Activated CD8-positive, alpha-beta memory T cell treated with anti-CD3 and anti-CD28 coated beads, Interleukin-2, amount 50 U/mL, for 48 hours (primary cell): ENCODE measurements at regions not wholly inside any gene's neighbourhood (a gene's known extent, or its start where the extent isn't known, plus 50 kb on each side); places are given as distances from the start of the nearest gene placed in this dataset.
"Not testable (repeated sequence)": the region's sequence is repeated elsewhere in the genome, so short reads cannot be mapped to it uniquely, and the experiment has no call there.

Experiments used
- DNase-seq: peaks from one replicate; pipeline ENCODE4 v3.0.0-alpha.2; 2020

- no peak for DNase-seq
These were observed 286.1 kb downstream of the KCTD12 start for GRCh38 chr13:76600081-76600480.

GRCh38 chr13:76597868-76598267, 288.3 kb downstream of the KCTD12 start:
- DNase-seq: no peak

GRCh38 chr13:76596216-76596615, 290.0 kb downstream of the KCTD12 start:
- no peak for DNase-seq

- DNase-seq: no peak
These were observed 291.8 kb downstream of the KCTD12 start for GRCh38 chr13:76594435-76594834.

- DNase-seq: no peak
These were observed 299.4 kb downstream of the KCTD12 start for GRCh38 chr13:76586842-76587241.

- DNase-seq: no peak
These were observed 306.5 kb downstream of the KCTD12 start for GRCh38 chr13:76579701-76580100.

- not testable (repeated sequence) for DNase-seq
These were observed 310.6 kb downstream of the KCTD12 start for GRCh38 chr13:76575634-76576033.

GRCh38 chr13:76570510-76570971, 315.7 kb downstream of the KCTD12 start:
- no peak for DNase-seq

- DNase-seq: no peak
These were observed 329.6 kb downstream of the KCTD12 start for GRCh38 chr13:76556627-76557026.

- DNase-seq: no peak
These were observed 333.4 kb downstream of the KCTD12 start for GRCh38 chr13:76552807-76553206.

- no peak for DNase-seq
These were observed 334.0 kb downstream of the KCTD12 start for GRCh38 chr13:76552041-76552772.

- no peak for DNase-seq
These were observed 344.0 kb downstream of the KCTD12 start for GRCh38 chr13:76542176-76542575.

GRCh38 chr13:76538004-76538403, 348.2 kb downstream of the KCTD12 start:
- DNase-seq: no peak

GRCh38 chr13:76533251-76533650, 353.0 kb downstream of the KCTD12 start:
- no peak for DNase-seq

GRCh38 chr13:76527041-76527440, 359.2 kb downstream of the KCTD12 start:
- no peak for DNase-seq

GRCh38 chr13:76523740-76524340, 362.4 kb downstream of the KCTD12 start:
- DNase-seq: no peak

- no peak for DNase-seq
These were observed 364.0 kb downstream of the KCTD12 start for GRCh38 chr13:76522083-76522755.

GRCh38 chr13:76519685-76520084, 366.5 kb downstream of the KCTD12 start:
- DNase-seq: no peak

GRCh38 chr13:76516586-76516985, 369.6 kb downstream of the KCTD12 start:
- no peak for DNase-seq

- no peak for DNase-seq
These were observed 370.2 kb downstream of the KCTD12 start for GRCh38 chr13:76516013-76516412.

- DNase-seq: no peak
These were observed 373.5 kb downstream of the KCTD12 start for GRCh38 chr13:76512721-76513145.

GRCh38 chr13:76505437-76505836, 380.8 kb downstream of the KCTD12 start:
- no peak for DNase-seq

GRCh38 chr13:76503766-76504165, 382.4 kb downstream of the KCTD12 start:
- DNase-seq: no peak

GRCh38 chr13:76503291-76503690, 382.9 kb downstream of the KCTD12 start:
- DNase-seq: no peak
